NCI-H1048 (cell line): ENCODE measurements at regions not wholly inside any gene's neighbourhood (a gene's known extent, or its start where the extent isn't known, plus 50 kb on each side); places are given as distances from the start of the nearest gene placed in this dataset.

Experiments used
- DNase-seq: peaks from one replicate; lab custom pipeline; 2025; lab: John Stamatoyannopoulos, UW

DNA sequence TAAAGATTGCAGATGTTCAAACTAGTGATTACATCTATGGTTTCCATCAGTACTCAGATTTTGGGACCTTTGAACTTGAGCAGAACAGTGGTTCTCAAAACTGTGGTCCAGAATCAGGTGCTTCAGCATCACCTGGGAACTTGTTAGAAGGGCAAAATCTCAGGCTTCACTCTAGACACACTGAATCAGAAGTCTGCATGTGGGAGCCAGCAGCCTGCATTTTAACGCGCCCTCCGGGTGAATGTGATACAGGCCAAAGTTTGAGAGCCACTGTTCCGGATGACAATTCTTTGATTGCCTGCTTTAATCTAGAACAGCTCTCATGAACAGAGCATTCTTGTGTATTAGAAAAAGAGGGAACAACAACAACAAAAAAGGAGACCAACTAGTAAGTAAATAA is 261.7 kb downstream of the GPD2 start:
- DNase-seq, result no peak

DNA sequence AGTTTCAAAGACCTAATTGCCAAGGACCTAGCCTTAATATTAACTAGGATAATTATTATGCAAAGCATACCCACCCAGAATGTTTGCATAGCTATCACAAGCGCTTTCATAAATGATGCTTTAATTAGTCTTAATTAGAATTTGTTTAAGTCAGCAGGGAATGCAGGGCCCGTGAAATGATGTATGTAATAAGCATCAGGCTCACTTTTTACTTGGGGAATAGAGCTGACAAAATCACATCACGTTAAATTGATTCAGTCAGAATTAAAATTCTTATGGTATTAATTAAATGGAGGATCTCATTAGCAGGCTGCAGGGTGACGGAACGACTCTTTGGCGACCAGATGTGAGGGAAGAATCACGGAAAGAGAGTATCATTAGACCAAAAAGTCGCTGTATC is 264.5 kb downstream of the GPD2 start:
- DNase-seq, result no peak

DNA sequence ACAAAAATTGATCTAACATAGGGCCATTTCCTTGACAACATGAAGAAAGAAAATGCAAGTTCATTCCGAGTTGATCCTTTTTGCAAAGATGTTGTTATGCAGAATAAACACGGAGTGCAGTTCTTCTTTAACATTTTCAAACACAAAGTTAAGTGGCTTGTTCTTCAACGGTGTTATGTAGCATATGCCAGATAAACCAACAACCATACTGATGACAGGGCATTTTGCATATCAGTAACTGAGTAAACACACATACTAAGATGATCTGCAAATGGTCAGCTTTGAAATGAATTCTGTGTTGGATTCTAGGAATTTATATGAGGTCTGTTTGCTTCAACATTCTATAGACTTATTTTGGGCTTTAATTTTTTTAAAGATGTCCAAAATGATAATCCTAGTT is 266.4 kb downstream of the GPD2 start:
- no peak for DNase-seq

DNA sequence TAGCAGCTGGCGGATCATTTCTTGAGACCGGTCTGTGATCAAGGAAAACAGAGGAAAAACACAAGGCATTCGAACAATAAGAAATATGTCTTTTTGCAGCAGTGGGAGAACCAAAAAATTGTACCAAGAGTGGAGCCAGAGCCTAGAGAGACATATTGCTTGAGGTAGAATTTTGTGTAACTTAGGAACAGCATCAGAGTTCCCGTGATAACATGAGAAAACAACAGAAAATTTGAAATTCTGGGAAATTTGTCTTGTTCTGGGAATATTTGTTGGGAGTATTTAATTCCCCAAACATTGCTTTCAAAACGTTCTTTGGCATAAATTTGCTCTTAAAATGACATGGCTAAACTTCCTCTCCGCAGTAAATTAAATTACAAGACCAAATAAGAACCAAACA is 267.5 kb downstream of the GPD2 start:
- no peak for DNase-seq

DNA sequence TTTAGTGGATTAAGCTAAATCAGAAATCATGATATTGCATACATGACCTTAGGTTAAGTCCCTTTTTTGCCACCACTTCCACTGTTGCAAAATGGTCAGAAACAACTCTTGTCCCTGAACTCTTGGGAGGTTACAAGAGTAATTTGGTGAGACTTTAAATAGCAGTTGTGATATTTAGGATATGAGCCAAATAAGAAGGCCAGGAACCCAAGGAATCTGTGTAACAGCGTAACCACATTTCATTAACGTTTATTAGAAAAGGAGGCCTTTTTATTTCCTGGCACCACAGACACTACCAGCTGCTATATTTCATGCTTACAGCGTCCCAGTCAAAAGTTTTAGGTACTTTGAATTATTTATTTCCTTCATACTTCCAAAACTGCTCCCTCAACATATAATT is 268.0 kb downstream of the GPD2 start:
- no peak for DNase-seq

DNA sequence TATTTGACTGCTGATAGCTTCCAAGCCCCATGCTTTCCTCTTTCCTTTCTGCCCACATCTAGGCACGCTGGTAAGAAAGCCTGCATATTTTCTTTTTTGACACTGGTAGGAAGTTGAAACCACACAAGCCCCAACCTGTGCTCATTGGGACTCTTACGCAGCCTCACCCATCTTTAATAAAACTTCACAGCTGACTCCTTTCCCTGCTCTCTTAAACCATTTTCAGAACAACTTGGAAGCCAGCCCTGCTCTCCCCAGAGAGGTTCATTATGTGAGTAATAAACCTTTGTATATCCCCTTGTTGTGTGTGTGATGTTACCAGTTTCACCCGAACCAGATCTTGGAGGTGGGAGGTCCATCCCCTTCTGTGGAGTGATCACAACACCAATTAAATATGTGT is 268.4 kb downstream of the GPD2 start:
- DNase-seq, result no peak

DNA sequence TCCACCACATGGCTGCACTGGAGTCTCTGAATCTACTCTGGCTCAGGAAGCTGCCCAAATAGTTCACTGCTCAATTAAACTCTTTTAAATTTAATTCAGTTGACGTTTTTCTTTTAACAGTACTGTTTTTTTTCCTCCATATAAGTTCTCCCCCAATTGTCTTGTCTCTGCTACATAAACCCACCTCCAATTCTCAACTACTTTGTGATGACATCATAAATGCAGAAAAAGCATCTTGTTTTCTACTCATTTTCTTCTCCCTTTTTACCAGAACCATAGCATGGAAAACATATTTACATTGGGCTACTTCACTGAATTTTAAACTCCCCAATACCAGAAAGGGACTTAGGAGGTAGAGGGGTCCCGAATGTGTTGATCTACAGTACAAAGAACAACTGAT is 270.4 kb downstream of the GPD2 start:
- no peak for DNase-seq

DNA sequence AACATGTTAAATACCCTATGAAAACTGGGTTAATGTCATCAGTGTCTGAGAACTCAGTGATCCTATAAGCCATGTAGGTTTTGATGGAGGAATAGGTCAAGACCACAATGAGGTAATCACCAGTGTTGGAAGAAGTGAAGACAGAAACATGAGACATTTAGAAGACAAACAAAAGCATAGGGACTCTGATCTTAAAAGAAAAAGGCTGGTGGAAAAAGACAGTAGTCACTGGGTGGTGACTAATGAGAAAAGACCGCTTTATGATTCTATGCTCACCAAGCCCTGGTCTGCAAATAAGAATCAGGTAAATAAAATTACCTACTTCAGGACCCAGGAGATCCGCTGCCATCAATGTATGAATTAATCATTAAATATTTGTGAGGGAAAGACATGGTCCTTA is 271.9 kb downstream of the GPD2 start:
- DNase-seq, result no peak

DNA sequence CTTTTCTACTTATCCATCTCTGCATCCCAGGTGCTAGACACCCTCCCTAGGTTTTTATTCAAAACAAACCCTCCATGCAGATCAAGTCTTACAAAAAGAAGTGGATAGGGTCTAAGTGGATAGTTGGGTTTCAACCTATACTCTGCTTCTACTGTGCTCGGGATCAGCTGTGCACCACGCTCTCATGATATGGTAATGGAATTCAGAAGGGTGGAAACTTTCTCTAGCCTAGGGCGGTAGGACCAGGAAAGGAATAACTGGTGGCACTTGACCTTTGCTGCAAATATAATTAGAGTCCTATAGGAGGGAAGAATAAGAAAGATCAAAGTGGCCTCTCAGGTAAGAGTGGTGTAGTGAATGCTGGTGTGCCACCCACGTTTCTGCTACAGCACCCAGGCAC is 272.9 kb downstream of the GPD2 start:
- no peak for DNase-seq

DNA sequence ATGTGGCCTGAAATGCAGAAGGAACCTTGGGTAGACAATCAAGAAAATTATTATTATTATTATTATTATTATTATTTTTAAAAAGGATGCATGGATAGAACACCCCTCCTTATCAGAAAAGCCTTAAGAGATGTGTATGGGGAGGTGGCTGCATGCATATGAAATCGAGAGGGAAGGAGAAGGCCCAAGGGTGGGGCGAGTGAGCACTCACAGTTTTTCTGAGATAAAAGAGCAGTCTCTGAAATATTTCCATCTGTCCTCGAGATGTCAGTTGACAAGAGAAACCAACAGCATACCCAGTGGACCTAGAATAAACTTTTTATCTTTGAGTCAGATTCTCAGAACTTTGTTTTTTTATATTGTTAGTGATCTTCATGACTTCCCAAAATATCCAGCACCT is 282.9 kb downstream of the GPD2 start:
- DNase-seq, result no peak

DNA sequence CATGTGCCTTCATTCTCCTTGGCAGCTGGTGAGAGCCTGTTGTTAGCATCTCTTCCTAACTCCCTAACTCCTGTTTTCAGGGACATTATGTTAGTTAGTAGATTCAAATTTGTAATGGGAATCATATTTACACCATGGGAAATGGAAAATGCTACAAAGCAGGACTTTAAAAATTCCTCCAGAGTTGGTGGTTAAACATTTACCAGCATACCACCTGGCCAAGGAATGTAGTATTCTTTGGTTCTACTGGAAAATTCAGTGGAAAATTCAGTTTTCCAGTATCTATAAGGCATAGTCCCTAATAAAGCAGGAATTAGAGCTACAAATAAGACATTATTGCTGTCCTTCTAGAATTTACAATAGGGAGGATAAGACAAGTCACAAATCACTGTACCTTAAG is 291.7 kb downstream of the GPD2 start:
- no peak for DNase-seq

DNA sequence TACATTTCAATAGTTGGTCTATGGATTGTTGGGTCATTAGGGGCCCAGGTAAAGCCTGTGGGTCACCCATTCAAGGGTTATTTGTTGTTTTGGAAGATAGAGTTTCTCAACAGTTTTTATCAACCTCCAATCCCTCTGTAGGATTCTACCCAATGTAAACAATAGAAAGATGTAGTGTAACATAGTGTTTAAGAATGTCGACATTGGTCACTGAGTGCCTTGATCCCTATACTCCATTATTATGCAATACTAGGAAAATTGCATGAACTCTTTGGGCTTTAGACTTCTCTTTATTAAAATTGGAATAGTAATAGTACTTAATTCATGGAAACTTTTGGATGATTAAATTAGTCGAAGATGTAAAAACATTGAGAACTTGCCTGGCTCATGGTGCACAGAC is 292.1 kb downstream of the GPD2 start:
- DNase-seq, result no peak

DNA sequence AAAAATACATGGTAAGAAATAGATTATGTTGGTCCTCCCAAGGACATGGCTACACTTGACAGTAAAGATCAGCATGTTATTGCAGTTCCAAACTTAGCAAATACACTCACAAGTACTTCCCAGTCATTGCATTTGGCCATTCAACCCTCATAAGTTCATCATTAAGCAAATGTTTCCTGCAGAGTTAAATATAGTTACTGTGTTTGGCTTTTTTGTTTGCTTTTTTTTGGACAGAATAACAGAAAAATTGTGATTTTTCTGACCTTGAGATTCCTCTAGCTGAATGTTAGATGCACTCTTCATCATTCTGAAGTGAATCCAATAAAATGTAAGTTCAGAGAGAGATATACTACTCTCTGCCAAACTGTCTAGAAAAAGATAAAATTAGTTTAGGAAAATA is 295.3 kb downstream of the GPD2 start:
- DNase-seq, result no peak

DNA sequence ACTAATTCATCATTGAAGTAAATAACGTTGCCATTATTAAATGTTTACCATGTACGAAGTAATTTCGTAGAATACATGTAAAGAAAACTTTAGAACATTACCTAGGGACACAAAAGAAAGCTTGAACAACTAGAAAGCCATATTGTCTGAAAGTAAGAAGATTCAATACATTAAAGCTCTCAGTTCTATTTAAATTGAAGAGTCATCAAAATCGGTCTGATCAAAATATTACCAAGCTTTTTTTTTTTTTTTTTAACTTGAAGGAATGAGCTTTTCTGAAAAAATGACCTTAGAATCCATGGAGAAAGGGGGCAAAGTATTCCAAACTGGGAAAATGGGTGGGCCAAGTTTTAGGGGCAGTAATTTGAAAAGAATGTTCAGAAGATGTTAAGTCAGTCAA is 300.8 kb downstream of the GPD2 start:
- no peak for DNase-seq

DNA sequence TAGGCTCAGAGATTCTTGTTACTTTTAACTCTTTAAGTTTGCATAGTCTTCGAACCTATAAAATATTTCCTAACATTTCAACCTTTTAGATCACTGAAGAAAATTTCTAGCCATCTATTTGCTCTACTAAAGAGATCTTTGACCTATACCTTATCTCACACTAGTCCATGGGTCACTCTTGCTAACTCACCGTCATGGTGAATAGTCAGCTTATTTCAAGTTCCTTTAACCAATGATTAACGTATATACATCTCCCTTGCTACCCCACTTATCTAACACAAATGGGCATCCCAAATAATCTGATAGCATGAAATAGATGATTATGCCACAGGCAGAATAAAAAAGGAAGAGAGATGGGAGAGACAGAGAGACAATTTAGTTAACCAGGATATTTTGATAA is 303.1 kb downstream of the GPD2 start:
- no peak for DNase-seq

DNA sequence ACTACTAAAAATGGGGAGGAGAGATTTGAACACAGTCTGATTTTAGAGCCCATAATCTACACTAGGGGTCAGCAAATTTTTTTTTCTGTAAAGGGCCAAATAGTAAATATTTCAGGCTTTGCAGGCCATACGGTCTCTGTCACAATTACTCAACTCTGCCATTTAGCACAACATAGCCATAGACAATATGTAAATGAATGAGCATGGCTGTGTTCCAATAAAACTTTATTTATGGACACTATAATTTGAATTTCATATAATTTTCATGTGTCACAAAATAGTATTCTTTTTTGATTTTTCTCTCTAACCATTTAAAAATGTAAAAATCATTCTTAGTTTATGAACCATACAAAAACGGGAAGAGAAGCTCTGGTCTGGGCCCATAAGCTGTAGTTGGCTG is 309.4 kb downstream of the GPD2 start:
- no peak for DNase-seq

DNA sequence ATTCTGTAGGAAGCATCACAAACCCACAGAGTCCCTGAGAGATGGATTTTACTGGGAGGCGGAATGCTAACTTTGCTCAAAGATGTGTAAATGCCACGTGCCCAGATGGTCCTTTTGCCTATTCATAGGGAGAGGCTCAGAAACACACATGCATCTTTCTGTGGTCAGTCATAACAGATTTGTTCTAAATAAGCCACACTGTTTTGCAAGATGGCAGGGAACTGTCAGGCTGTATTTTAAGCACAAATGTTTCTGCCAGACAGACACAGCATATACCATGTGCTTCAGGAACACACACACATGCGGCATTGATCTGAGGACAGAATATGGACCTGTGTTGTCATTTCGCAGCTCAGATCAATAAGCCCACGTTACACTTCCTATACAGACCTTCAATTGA is 312.0 kb downstream of the GPD2 start:
- no peak for DNase-seq

DNA sequence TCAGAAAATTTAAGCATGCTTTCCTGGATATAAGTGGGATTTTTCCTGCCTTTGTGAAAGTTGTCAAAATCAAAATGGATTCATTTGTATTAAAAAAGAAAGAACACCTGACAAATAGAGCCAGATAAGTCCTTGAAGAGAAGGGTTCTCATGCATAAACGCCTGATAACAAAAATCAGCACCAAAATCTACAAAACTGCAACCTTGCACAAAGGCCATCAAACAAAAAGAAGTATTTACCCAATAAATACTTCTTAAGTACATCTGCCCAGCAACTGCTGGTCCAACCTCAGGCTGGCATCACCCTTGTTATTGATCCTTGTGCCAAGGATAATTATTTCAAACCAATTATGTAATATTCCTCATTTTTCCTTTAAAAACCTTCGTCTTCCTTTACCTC is 315.9 kb downstream of the GPD2 start:
- DNase-seq, result no peak

DNA sequence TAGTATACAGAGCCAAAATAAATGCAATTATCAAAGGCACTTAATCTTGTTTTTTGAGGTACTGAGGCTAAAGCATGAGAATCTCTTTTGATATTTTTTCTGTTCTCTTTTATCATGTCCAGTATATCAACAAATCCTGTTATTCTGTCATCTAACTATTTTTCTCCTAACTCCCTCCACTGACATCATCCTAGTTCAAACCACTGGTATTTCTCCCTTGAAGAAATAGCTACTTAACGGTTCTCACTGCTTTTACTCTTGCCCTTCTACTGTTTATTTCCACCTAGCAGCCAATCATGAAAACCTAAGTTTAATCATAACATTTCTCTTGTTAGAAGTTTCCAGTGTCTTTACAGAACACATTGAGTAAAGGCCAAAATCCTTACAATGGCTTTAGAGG is 317.6 kb downstream of the GPD2 start:
- DNase-seq, result no peak

DNA sequence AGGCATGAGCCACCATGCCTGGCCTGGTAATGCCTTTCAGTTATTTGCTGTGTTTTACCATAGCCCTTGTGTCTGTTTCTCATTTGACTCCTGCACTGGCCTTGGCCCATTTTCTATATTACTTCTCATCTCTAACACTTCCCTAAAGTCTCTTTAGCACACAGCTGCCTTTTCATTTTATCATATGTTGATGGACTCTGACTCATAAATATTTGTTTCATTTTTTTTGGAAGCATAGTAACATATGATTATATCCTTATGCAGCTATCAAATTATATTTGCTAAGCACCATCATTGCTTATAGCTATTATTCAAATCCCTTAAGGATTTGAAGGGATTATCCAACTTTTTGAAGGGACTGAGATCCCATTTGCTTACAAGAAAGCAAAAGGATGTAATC is 320.3 kb downstream of the GPD2 start:
- DNase-seq, result no peak

DNA sequence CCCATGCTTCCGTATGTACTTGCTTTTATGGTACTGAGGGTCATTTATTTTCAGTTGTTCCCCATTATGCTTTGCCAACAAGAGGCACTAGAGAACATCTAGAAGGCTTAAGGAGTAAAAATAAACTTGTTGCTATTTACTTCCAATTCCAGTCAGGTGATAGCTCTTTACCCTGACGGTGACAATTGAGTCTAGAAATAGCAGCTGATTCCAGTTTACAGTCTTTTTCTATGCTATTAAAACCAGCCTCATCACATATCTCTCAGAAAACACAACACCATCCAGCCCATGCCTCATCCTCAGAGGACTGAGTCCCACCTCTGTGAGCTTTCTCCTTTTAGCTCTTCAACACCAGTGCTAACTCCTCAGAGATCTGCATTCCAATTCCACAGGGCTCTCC is 327.0 kb downstream of the GPD2 start:
- DNase-seq, result no peak

DNA sequence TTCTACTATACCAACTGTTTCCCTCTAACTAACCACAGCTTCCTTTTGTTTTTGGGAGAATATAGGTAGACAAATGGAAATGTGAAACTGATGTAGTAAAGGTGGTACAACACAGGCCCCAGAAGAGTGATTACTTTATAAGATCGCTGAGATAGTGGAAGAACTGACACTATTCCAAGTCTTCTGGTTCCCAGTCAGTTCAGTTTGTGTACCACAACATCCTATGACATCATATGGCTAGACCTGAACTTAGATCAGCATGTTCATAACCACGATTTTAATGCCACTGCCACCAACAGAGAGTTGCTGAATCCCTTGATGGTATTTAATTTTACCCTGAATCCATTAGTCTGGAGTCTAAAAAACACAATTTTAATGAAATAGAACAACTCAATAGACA is 328.9 kb downstream of the GPD2 start:
- no peak for DNase-seq

DNA sequence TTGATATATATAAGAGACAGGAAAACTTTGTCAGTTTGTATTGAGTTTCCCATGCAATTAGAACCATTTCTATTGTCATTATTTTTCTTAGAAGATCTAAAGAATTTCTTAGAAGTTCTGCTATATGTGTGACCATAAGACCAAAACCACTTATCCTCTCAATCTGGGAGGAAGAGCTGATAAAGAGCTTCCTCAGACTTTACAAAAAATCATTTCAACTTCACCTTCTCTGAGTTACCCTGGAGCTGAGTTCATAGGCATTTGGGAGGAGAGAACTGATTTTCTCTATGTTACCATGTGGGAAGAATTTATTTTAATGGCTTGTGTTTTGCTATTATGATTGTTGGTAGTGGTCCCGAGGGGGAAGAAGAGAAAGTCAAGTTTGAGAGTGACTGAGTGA is 329.3 kb downstream of the GPD2 start:
- DNase-seq, result no peak

DNA sequence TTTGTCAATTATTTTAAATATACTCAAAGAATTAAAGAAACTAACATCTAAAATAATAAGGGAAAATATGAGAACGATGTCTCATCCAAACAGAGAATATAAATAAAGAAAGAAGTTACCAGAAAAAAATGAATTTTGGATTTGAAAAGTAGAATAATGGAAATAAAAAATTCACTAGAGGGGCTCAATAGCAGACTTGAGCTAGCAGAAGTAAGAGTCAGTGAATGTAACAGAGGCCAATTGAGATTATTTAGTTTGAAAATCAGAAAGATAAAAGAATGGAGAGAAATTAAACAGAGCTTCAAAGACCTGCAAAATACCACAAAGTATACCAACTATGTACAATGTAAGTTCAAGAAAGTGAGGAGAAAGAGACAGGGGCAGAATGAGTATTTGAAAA is 333.6 kb downstream of the GPD2 start:
- DNase-seq, result no peak

DNA sequence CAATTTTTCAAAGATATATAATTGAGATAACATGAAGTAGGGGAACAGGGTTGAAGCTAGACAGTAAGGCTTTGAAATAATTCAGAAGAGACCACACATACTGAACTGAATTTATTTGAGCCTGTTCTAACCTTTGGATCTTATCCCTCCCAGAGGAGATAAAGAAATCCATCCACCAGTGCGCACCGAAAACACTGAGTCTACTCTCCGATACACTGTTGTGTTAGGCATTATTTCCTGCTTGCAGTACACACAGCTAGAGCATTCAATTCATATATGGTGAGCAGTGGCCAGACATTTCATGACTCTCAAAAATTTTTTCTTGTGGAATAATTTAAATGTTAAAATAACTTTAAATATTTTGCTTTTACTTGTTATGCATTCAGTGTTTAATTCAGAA is 342.7 kb downstream of the GPD2 start:
- no peak for DNase-seq
